HEK293 (cell line): ENCODE measurements at regions not wholly inside any gene's neighbourhood (a gene's known extent, or its start where the extent isn't known, plus 50 kb on each side); places are given as distances from the start of the nearest gene placed in this dataset.

Experiments used
- CTCF ChIA-PET: fragments of 350-600 bp; formaldehyde crosslinking; extraction: SDS; loops from one replicate; lab custom pipeline; 2021; ENCODE audit warnings: antibody characterized with exemption; lab: Yijun Ruan, JAX
- POLR2A ChIA-PET: fragments of 300-600 bp; formaldehyde crosslinking; extraction: SDS; loops from one replicate; lab custom pipeline; 2020; ENCODE audit warnings: antibody characterized with exemption, inconsistent platforms; lab: Yijun Ruan, JAX
- H3K27ac ChIP-seq: fragments of 200-500 bp; sonication (Bioruptor generic); 2 replicates; pipeline ENCODE4 v1.5.1; 2014; ENCODE audit warnings: low read depth, low read length, control low read depth, inconsistent platforms; ENCODE audit errors: extremely low read depth
- H3K36me3 ChIP-seq, 2 experiments: fragments of 200-500 bp in 1 of 2; sonication (Bioruptor generic) in 1 of 2; 1 replicate in 1 of 2; 2 replicates in 1 of 2; pipeline ENCODE4 v1.5.1; 2014 to 2017; ENCODE audit warnings: inconsistent platforms in 2 of 2, low read length in 2 of 2; ENCODE audit not compliant: control insufficient read depth in 2 of 2, insufficient read depth in 1 of 2
- H3K4me1 ChIP-seq: fragments of 200-500 bp; sonication (Bioruptor generic); 2 replicates; pipeline ENCODE4 v1.5.1; 2014; ENCODE audit warnings: mild to moderate bottlenecking, low read length, inconsistent platforms; ENCODE audit not compliant: control insufficient read depth, insufficient read depth
- H3K4me3 ChIP-seq: 2 replicates; pipeline ENCODE4 v1.5.1; 2011; ENCODE audit warnings: low read depth, mild to moderate bottlenecking, control low read depth, low read length, moderate library complexity
- H3K9me3 ChIP-seq: fragments of 200-500 bp; sonication (Bioruptor generic); 2 replicates; pipeline ENCODE4 v1.5.1; 2014; ENCODE audit warnings: low read depth, low read length, inconsistent platforms; ENCODE audit not compliant: control insufficient read depth, insufficient read depth
- GLIS1 ChIP-seq: fragments of 450-650 bp; formaldehyde crosslinking; IDR thresholded peaks from 2 replicates; pipeline ENCODE4 v1.5.1; 2016; ENCODE audit warnings: missing biosample characterization, missing genetic modification characterization
- MZF1 ChIP-seq: fragments of 450-650 bp; formaldehyde crosslinking; IDR thresholded peaks from 2 replicates; pipeline ENCODE4 v1.5.1; 2017; ENCODE audit warnings: missing biosample characterization, missing genetic modification characterization, borderline replicate concordance
- OVOL3 ChIP-seq: fragments of 450-650 bp; formaldehyde crosslinking; IDR thresholded peaks from 2 replicates; pipeline ENCODE4 v1.5.1; 2016; ENCODE audit warnings: missing biosample characterization, missing genetic modification characterization
- SCRT2 ChIP-seq: fragments of 450-650 bp; formaldehyde crosslinking; IDR thresholded peaks from 2 replicates; pipeline ENCODE4 v1.5.1; 2016; ENCODE audit warnings: missing biosample characterization, missing genetic modification characterization
- SETDB1 ChIP-seq: IDR thresholded peaks from one replicate; pipeline ENCODE4 v1.6.1; 2017; ENCODE audit warnings: mild to moderate bottlenecking, low read length, moderate library complexity, mixed read lengths; ENCODE audit not compliant: insufficient read length
- SP2 ChIP-seq: fragments of 450-650 bp; formaldehyde crosslinking; IDR thresholded peaks from 2 replicates; pipeline ENCODE4 v1.5.1; 2016; ENCODE audit warnings: missing biosample characterization, missing genetic modification characterization
- ZBTB17 ChIP-seq: fragments of 450-650 bp; formaldehyde crosslinking; IDR thresholded peaks from 2 replicates; pipeline ENCODE4 v1.5.1; 2016; ENCODE audit warnings: missing biosample characterization, missing genetic modification characterization
- ZBTB7A ChIP-seq: fragments of 450-650 bp; formaldehyde crosslinking; IDR thresholded peaks from 2 replicates; pipeline ENCODE4 v1.5.1; 2016; ENCODE audit warnings: low read depth, missing biosample characterization, missing genetic modification characterization
- ZFP69B ChIP-seq: fragments of 450-650 bp; formaldehyde crosslinking; IDR thresholded peaks from 2 replicates; pipeline ENCODE4 v1.5.1; 2016; ENCODE audit warnings: missing biosample characterization, missing genetic modification characterization
- ZNF10 ChIP-seq: fragments of 450-650 bp; formaldehyde crosslinking; IDR thresholded peaks from 2 replicates; pipeline ENCODE4 v1.5.1; 2017; ENCODE audit warnings: missing biosample characterization, missing genetic modification characterization
- ZNF2 ChIP-seq: fragments of 450-650 bp; formaldehyde crosslinking; IDR thresholded peaks from 2 replicates; pipeline ENCODE4 v1.5.1; 2016; ENCODE audit warnings: missing biosample characterization, missing genetic modification characterization
- ZNF214 ChIP-seq: fragments of 450-650 bp; formaldehyde crosslinking; IDR thresholded peaks from 2 replicates; pipeline ENCODE4 v1.5.1; 2017; ENCODE audit warnings: missing biosample characterization, mild to moderate bottlenecking, missing genetic modification characterization, borderline replicate concordance
- ZNF23 ChIP-seq: fragments of 450-650 bp; formaldehyde crosslinking; IDR thresholded peaks from 2 replicates; pipeline ENCODE4 v1.5.1; 2016; ENCODE audit warnings: missing biosample characterization, missing genetic modification characterization, borderline replicate concordance
- ZNF274 ChIP-seq, 2 experiments: fragments of 200-500 bp in 1 of 2; fragments of 450-650 bp in 1 of 2; sonication (Bioruptor generic) in 1 of 2; formaldehyde crosslinking in 1 of 2; IDR thresholded peaks; 2 replicates each; pipeline versions ENCODE4 v1.5.1 to v1.6.1; 2014 to 2016; ENCODE audit warnings: borderline replicate concordance in 1 of 2, inconsistent platforms in 1 of 2, low read length in 1 of 2, missing biosample characterization in 1 of 2, missing genetic modification characterization in 1 of 2
- ZNF302 ChIP-seq: fragments of 450-650 bp; formaldehyde crosslinking; IDR thresholded peaks from 2 replicates; pipeline ENCODE4 v1.5.1; 2016; ENCODE audit warnings: missing biosample characterization, missing genetic modification characterization, low read depth
- ZNF48 ChIP-seq: fragments of 450-650 bp; formaldehyde crosslinking; IDR thresholded peaks from 2 replicates; pipeline ENCODE4 v1.5.1; 2016; ENCODE audit warnings: missing biosample characterization, missing genetic modification characterization
- ZNF510 ChIP-seq: fragments of 450-650 bp; formaldehyde crosslinking; IDR thresholded peaks from 2 replicates; pipeline ENCODE4 v1.5.1; 2018; ENCODE audit warnings: mild to moderate bottlenecking, missing genetic modification characterization, missing biosample characterization; ENCODE audit not compliant: insufficient replicate concordance
- ZNF530 ChIP-seq: fragments of 450-650 bp; formaldehyde crosslinking; IDR thresholded peaks from 2 replicates; pipeline ENCODE4 v1.5.1; 2016; ENCODE audit warnings: low read depth, missing biosample characterization, missing genetic modification characterization
- ZNF707 ChIP-seq: fragments of 450-650 bp; formaldehyde crosslinking; IDR thresholded peaks from 2 replicates; pipeline ENCODE4 v1.5.1; 2016; ENCODE audit warnings: missing biosample characterization, missing genetic modification characterization
- ZNF777 ChIP-seq: fragments of 450-650 bp; formaldehyde crosslinking; IDR thresholded peaks from 2 replicates; pipeline ENCODE4 v1.5.1; 2017; ENCODE audit warnings: missing biosample characterization, missing genetic modification characterization, borderline replicate concordance
- ZSCAN23 ChIP-seq: fragments of 450-650 bp; formaldehyde crosslinking; IDR thresholded peaks from 2 replicates; pipeline ENCODE4 v1.5.1; 2016; ENCODE audit warnings: missing biosample characterization, missing genetic modification characterization
- TF ChIP-seq, protein P1 (sequence below): IDR thresholded peaks from 2 replicates; pipeline ENCODE4 v1.6.1; 2011; ENCODE audit warnings: mild to moderate bottlenecking, low read depth, low read length, borderline replicate concordance
- TF ChIP-seq, protein P2 (sequence below): fragments of 450-650 bp; formaldehyde crosslinking; IDR thresholded peaks from 2 replicates; pipeline ENCODE4 v1.5.1; 2016; ENCODE audit warnings: missing biosample characterization, missing genetic modification characterization
- TF ChIP-seq, protein P3 (sequence below): fragments of 450-650 bp; formaldehyde crosslinking; IDR thresholded peaks from 2 replicates; pipeline ENCODE4 v1.5.1; 2016; ENCODE audit warnings: missing biosample characterization, missing genetic modification characterization
- TF ChIP-seq, protein P4 (sequence below): fragments of 450-650 bp; formaldehyde crosslinking; IDR thresholded peaks from 2 replicates; pipeline ENCODE4 v1.5.1; 2016; ENCODE audit warnings: missing biosample characterization, missing genetic modification characterization

DNA sequence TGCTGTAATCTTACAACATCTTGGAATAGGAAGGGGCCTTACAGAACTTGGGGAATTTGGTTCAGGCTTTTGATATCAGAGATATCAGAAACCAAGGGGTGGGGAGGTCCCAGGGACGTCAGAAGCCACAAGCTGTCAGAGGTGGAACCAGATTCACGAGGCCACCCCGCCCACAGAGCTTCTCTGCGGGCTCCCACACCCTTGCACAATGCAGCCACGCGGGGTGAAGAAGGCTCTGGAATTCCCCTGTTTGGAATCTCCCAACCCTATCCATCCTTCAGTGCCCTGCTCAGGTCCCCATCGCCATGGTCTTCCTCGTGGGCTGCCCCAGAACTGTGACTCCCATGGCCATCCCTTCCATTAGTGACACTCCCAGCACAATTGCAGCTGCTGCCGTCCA, 247.1 kb upstream of the SHH start:
- no peaks in the 10 kb centered on the region for H3K36me3 ChIP-seq
- no peak overlapping the region for H3K4me3 ChIP-seq
- POLR2A ChIA-PET, result no interaction called here
- H3K4me1 ChIP-seq, result no peaks in the 10 kb centered on the region
- H3K9me3 ChIP-seq, result no peaks in the 10 kb centered on the region
- no peak for TF ChIP-seq ZNF707 (tag by site-specific recombination)
- no peak for TF ChIP-seq MZF1
- TF ChIP-seq ZNF510 (tag by site-specific recombination), result no peak
- no peak for TF ChIP-seq ZNF274 (IDR thresholded peaks at IDR 0.05; ENCODE audit: low read length)
- no peak for TF ChIP-seq ZNF274 (tag by site-specific recombination; IDR thresholded peaks at IDR 0.05; ENCODE audit: borderline replicate concordance)
- no peak for TF ChIP-seq ZNF10 (tag by site-specific recombination)
- TF ChIP-seq, protein P1, sequence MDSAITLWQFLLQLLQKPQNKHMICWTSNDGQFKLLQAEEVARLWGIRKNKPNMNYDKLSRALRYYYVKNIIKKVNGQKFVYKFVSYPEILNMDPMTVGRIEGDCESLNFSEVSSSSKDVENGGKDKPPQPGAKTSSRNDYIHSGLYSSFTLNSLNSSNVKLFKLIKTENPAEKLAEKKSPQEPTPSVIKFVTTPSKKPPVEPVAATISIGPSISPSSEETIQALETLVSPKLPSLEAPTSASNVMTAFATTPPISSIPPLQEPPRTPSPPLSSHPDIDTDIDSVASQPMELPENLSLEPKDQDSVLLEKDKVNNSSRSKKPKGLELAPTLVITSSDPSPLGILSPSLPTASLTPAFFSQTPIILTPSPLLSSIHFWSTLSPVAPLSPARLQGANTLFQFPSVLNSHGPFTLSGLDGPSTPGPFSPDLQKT, result no peak
- no peak for TF ChIP-seq ZNF302 (tag by site-specific recombination)
- TF ChIP-seq ZBTB7A (tag by site-specific recombination), result no peak
- no peak for TF ChIP-seq ZNF214 (tag by site-specific recombination)
- no peak for TF ChIP-seq ZFP69B (tag by site-specific recombination)
- no peak for TF ChIP-seq ZNF777 (tag by site-specific recombination)
- no peak for TF ChIP-seq GLIS1 (tag by site-specific recombination)
- CTCF ChIA-PET, result interaction anchor here (0.8 kb wide), 1 partner anchor 90 kb away, joined by 3 read pairs; no protein-coding TSS in a partner anchor
- H3K27ac ChIP-seq, result no peak overlapping the region

DNA sequence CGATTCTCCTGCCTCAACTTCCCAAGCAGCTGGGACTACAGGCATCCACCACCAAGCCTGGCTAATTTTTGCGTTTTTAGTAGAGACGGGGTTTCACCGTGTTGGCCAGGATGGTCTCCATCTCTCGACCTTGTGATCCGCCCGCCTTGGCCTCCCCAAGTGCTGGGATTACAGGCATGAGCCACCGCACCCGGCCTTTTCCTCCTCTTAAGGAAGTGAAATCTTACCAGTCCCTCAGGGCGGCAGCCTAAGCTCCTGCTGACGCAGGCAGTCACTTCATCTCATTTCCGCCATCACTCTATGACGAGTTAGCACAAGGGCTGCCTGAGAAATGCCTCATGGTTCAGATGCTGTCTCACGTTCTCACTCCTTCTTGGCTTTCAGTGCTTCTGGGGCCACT, 246.0 kb upstream of the SHH start:
- Histone ChIP-seq H3K9me3 (no peaks in the 10 kb centered on the region), H3K4me1 (no peaks in the 10 kb centered on the region), H3K36me3 (no peaks in the 10 kb centered on the region), H3K27ac (no peak overlapping the region), H3K4me3 (no peak overlapping the region)
- ChIA-PET POLR2A (interaction anchor here (0.5 kb wide), 1 partner anchor 102 kb away, joined by 3 read pairs; no protein-coding TSS in a partner anchor), CTCF (no interaction called here)
- no peak for TF ChIP-seq SCRT2 (tag by site-specific recombination)
- no peak for TF ChIP-seq SETDB1
- TF ChIP-seq, protein P2, sequence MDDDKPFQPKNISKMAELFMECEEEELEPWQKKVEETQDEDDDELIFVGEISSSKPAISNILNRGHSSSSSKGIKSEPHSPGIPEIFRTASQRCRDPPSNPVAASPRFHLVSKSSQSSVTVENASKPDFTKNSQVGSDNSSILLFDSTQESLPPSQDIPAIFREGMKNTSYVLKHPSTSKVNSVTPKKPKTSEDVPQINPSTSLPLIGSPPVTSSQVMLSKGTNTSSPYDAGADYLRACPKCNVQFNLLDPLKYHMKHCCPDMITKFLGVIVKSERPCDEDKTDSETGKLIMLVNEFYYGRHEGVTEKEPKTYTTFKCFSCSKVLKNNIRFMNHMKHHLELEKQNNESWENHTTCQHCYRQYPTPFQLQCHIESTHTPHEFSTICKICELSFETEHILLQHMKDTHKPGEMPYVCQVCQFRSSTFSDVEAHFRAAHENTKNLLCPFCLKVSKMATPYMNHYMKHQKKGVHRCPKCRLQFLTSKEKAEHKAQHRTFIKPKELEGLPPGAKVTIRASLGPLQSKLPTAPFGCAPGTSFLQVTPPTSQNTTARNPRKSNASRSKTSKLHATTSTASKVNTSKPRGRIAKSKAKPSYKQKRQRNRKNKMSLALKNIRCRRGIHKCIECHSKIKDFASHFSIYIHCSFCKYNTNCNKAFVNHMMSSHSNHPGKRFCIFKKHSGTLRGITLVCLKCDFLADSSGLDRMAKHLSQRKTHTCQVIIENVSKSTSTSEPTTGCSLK, result no peak
- no peak for TF ChIP-seq ZNF2 (tag by site-specific recombination)
- no peak for TF ChIP-seq ZNF23 (tag by site-specific recombination)
- no peak for TF ChIP-seq OVOL3 (tag by site-specific recombination)
- TF ChIP-seq ZNF530 (tag by site-specific recombination), result no peak
- TF ChIP-seq ZSCAN23 (tag by site-specific recombination), result no peak
- TF ChIP-seq, protein P3, sequence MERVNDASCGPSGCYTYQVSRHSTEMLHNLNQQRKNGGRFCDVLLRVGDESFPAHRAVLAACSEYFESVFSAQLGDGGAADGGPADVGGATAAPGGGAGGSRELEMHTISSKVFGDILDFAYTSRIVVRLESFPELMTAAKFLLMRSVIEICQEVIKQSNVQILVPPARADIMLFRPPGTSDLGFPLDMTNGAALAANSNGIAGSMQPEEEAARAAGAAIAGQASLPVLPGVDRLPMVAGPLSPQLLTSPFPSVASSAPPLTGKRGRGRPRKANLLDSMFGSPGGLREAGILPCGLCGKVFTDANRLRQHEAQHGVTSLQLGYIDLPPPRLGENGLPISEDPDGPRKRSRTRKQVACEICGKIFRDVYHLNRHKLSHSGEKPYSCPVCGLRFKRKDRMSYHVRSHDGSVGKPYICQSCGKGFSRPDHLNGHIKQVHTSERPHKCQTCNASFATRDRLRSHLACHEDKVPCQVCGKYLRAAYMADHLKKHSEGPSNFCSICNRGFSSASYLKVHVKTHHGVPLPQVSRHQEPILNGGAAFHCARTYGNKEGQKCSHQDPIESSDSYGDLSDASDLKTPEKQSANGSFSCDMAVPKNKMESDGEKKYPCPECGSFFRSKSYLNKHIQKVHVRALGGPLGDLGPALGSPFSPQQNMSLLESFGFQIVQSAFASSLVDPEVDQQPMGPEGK (tag by site-specific recombination), result no peak
- TF ChIP-seq ZNF48 (tag by site-specific recombination), result no peak
- TF ChIP-seq ZBTB17 (tag by site-specific recombination), result no peak
- TF ChIP-seq, protein P4, sequence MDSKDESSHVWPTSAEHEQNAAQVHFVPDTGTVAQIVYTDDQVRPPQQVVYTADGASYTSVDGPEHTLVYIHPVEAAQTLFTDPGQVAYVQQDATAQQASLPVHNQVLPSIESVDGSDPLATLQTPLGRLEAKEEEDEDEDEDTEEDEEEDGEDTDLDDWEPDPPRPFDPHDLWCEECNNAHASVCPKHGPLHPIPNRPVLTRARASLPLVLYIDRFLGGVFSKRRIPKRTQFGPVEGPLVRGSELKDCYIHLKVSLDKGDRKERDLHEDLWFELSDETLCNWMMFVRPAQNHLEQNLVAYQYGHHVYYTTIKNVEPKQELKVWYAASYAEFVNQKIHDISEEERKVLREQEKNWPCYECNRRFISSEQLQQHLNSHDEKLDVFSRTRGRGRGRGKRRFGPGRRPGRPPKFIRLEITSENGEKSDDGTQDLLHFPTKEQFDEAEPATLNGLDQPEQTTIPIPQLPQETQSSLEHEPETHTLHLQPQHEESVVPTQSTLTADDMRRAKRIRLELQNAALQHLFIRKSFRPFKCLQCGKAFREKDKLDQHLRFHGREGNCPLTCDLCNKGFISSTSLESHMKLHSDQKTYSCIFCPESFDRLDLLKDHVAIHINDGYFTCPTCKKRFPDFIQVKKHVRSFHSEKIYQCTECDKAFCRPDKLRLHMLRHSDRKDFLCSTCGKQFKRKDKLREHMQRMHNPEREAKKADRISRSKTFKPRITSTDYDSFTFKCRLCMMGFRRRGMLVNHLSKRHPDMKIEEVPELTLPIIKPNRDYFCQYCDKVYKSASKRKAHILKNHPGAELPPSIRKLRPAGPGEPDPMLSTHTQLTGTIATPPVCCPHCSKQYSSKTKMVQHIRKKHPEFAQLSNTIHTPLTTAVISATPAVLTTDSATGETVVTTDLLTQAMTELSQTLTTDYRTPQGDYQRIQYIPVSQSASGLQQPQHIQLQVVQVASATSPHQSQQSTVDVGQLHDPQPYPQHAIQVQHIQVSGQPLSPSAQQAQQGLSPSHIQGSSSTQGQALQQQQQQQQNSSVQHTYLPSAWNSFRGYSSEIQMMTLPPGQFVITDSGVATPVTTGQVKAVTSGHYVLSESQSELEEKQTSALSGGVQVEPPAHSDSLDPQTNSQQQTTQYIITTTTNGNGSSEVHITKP (tag by site-specific recombination), result no peak
- TF ChIP-seq SP2 (tag by site-specific recombination), result no peak
